GM21717 (cell line): ENCODE measurements at regions not wholly inside any gene's neighbourhood (a gene's known extent, or its start where the extent isn't known, plus 50 kb on each side); places are given as distances from the start of the nearest gene placed in this dataset.
"Not testable (repeated sequence)": the region's sequence is repeated elsewhere in the genome, so short reads cannot be mapped to it uniquely, and the experiment has no call there.

Source experiments
- ATAC-seq: cut with Tn5 transposase; IDR thresholded peaks from one replicate; pipeline ENCODE4 v1.9.1; 2021; ENCODE audit warnings: mild to moderate bottlenecking, moderate library complexity; ENCODE audit not compliant: unreplicated experiment

- not testable (repeated sequence) for ATAC-seq
Measured at GRCh38 chr1:25171013-25171412, 61.3 kb downstream of the SYF2 start.

- no peak for ATAC-seq
Measured at GRCh38 chr1:25170439-25170838, 61.9 kb downstream of the SYF2 start.

- ATAC-seq, result no peak
Measured at GRCh38 chr1:25169610-25170009, 62.7 kb downstream of the SYF2 start.

DNA sequence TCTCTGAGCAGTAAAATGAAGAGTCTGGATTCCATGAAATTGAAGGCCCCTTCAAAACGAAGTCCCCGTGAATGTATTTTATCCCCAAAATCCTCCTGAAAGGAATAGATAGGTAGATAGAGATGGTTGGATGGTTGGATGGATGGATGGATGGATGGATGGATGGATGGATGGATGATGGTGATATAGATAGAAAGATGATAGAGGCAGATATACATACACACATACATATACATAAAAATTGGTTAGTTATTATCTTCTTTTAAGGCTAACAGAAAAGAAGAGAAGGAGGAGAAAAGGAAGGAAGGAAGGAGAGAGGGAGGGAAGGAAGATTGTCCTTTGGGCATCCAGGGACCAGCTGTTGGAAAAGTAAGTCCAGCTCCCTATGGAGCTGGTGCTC, 63.1 kb downstream of the SYF2 start:
- ATAC-seq, result no peak

- no peak for ATAC-seq
Measured at GRCh38 chr1:25168193-25169071, 63.9 kb downstream of the SYF2 start.

DNA sequence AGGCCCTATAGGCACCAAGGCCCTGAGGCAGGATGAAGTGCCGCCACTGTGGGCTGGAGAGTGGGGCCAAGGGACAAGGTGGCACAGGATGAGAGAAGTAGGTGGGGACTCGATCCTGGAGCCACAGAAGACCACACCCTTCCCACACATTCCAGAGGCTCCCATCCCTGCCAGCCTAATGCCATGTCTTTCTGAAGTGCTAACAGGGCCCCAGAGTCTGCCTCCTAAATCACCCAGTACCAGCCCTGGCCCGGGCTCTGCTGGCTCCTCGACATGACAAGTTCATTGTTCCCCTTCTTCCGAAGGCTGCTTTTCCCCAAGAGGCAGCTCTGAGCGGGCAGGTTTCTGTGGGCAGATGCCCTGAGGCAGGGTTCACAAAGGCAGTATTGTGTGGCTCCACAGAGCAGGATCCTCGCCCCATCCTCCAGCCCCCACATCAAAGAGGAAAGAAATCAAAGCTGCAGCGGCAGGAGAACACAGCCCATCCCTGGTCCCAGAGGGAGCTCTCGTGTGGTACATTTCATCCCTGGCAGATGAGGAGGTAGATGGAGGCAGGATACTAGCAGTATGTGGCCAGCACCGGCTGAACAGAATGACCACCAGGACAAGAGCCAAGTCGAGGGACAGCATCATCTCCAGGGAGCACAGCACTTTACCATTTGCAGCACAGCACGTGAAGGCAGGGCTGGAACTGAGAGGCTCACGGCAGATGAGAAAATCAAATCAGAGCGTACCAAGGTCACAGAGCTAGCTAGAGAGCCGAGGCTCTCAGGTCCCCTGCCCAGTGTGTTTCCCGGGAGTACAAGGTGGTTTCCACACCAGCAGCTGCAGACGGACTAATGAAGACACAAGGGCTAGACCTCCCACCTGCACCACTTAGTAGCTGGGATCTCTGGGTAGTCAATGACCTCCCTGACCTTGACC, 64.8 kb downstream of the SYF2 start:
- no peak for ATAC-seq

DNA sequence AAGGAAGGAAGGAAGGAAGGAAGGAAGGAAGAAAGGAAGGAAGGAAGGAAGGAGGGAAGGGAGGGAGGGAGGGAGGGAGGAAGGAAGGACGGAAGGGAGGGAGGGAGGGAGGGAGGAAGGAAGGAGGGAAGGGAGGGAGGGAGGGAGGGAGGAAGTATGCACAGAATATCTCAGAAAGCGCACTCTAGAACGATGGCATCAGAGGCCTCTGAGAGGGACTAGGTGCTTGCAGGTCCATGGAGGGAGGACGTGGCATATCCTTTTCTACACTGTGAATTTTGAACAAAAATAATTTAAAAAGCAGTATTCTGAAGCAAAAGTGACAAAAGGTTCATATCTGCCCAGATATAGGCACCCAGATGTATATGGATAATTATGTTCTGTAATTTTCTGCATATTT, 65.5 kb downstream of the SYF2 start:
- ATAC-seq, result no peak

GRCh38 chr1:25163986-25164385, 68.3 kb downstream of the SYF2 start:
- ATAC-seq, result no peak

DNA sequence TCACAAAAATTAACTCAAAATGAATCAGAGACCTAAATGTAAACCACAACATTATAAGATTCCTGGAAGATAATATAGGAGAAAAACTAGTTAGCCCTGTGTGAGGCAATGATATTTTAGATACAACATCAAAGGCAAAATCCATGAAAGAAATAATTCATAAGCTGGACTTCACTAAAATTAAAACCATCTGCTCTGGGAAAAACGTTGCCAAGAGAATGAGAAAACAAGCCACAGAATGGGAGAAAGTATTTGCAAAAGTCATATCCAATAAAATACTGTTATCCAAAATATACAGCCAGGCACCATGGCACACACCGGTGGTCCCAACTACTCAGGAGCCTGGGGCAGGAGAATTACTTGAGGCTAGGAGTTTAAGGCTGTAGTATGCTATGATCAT, 70.3 kb downstream of the SYF2 start:
- ATAC-seq, result no peak

- no peak for ATAC-seq
Measured at GRCh38 chr1:25157846-25158245, 74.5 kb downstream of the SYF2 start.

DNA sequence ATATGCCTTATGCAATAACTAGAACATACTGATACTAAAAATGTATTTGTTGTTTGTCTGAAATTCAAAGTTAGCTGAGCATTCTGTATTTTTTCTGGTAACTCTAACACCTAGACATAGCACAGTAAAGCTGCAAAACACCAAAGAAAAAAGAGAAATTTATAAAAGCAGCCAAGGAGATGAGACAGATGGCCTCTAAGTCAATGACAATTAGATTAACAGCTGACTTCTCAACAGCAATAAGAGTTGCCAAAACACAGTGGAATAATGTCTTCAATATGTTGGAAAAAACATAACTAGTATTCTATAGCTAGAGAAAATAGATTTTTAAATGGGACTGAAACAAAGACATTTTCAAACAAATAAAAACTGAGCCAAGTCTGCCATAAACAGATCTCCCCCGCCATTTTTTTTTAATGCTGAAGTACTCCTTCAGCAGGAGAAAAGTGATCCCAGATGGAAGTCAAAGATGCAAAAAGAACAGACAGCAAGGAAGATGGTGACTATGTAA, 81.3 kb downstream of the SYF2 start:
- ATAC-seq, result no peak

DNA sequence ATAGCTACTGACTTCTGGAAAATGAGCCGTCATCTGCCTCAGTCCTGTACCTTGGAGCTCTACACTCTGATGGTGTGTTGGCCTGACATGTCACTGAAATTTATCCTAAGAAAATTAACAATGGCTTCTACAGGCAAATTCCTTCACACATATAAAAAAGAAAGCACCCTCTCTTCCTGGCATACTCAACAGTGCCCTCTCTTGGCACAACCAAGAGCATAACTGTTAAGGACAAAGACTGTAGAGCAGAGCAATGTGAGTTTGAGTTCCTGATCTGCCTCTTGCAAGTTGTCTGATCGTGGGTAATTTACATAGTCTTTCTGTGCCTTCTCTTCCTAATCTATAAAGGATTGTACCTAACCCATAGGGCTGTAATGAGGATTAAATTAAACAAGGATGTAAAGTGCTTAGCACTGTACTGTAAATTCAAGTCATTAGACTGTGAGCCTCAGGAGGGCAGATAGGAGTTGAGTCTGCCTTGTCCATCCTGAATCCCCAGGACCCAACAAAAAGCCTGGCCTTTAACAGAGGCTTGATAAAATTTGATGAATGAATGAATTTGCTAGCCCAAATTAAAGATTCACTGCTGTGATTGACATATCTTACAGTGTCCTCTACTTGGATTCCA, 83.5 kb downstream of the SYF2 start:
- ATAC-seq, result no peak

GRCh38 chr1:25146451-25146855, 85.8 kb downstream of the SYF2 start:
- ATAC-seq, result no peak

GRCh38 chr1:25145775-25146393, 86.4 kb downstream of the SYF2 start:
- no peak for ATAC-seq

DNA sequence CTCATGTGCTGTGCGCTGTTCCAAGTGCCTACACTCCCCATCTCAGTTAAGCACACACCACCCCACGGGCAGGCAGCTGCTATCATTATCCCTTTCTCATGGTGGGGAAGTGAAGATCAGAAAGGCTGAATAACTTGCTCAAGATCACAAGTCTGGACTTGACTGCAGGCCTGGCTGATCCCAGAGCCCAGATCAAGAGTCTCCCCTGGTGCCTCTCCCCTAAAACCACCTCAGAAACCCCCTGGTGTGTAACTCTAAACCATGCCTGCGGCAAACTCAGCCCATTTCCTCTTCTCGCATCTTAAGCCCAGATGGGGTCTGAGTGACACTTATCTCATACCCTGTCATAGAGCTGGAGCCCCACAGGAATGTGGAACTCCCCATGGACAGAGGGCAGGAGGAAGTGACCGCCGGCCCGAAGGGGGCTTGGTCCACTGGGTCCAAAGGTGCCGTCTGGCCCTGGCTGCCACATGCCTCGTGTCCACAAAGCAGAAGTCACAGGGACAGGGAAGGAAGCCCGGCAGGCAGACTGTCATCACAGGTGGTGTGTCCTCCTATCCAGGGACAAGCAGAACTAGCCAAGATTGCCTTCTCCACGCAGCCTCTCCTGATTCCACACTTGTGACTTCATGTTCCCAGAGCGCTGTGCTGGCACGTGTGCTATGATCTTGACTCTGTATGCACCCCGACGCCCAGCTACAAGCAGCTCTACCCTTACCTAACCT, 92.1 kb downstream of the SYF2 start:
- ATAC-seq, result peak; percentile 71

GRCh38 chr1:25137521-25138395, 94.5 kb downstream of the SYF2 start:
- no peak for ATAC-seq

GRCh38 chr1:25137106-25137505, 95.2 kb downstream of the SYF2 start:
- ATAC-seq, result no peak

GRCh38 chr1:25135909-25136308, 96.4 kb downstream of the SYF2 start:
- no peak for ATAC-seq

GRCh38 chr1:25134801-25135461, 97.4 kb downstream of the SYF2 start:
- ATAC-seq, result no peak
